Transverse colon (tissue), 4 donors: ENCODE measurements at regions not wholly inside any gene's neighbourhood (a gene's known extent, or its start where the extent isn't known, plus 50 kb on each side); places are given as distances from the start of the nearest gene placed in this dataset.

ENCODE experiments used
- CTCF ChIP-seq, 5 experiments: fragments of 200-600 bp in 3 of 5; fragments of 450-650 bp in 2 of 5; sonication (generic) in 3 of 5; IDR thresholded peaks; 1 replicate in 2 of 5; 2 replicates in 3 of 5; pipeline ENCODE4 v1.5.1; 2016 to 2017; ENCODE audit warnings: antibody characterized with exemption in 5 of 5, inconsistent platforms in 3 of 5, mild to moderate bottlenecking in 2 of 5, moderate library complexity in 1 of 5
- POLR2A ChIP-seq: fragments of 450-650 bp; IDR thresholded peaks from one replicate; pipeline ENCODE4 v1.6.1; 2016; ENCODE audit warnings: antibody characterized with exemption, mild to moderate bottlenecking, moderate library complexity
- POLR2AphosphoS5 ChIP-seq, 3 donors: sonication (generic); formaldehyde crosslinking; IDR thresholded peaks; one replicate each; pipeline ENCODE4 v1.6.1; 2016; ENCODE audit warnings: antibody characterized with exemption in 3 of 3

GRCh38 chr11:119885861-119886567 is 157.0 kb upstream of the NECTIN1 start:
- TF ChIP-seq CTCF (IDR thresholded peaks at IDR 0.05) (no peak), POLR2AphosphoS5 (IDR thresholded peaks at IDR 0.05) (peak in 1 of 3 donors; percentile 50), POLR2A (no peak)
